AG20443 (cell line): ENCODE measurements at regions not wholly inside any gene's neighbourhood (a gene's known extent, or its start where the extent isn't known, plus 50 kb on each side); places are given as distances from the start of the nearest gene placed in this dataset.

Experiments used
- DNase-seq: peaks from one replicate; pipeline ENCODE4 v3.0.0; 2012; ENCODE audit warnings: low spot score, mixed read lengths

- DNase-seq, result no peak
These were observed 91.5 kb upstream of the STK39 start for GRCh38 chr2:168338803-168339437.

GRCh38 chr2:168340931-168341330 is 93.5 kb upstream of the STK39 start:
- peak; percentile 55 for DNase-seq

GRCh38 chr2:168343586-168343985 is 96.2 kb upstream of the STK39 start:
- peak; percentile 79 for DNase-seq

GRCh38 chr2:168344706-168345105 is 97.3 kb upstream of the STK39 start:
- DNase-seq, result no peak

- no peak for DNase-seq
These were observed 98.2 kb upstream of the STK39 start for GRCh38 chr2:168345601-168346000.

GRCh38 chr2:168346725-168347477 is 99.5 kb upstream of the STK39 start:
- peak; percentile 79 for DNase-seq

GRCh38 chr2:168348076-168348475 is 100.7 kb upstream of the STK39 start:
- peak; percentile 32 for DNase-seq

- DNase-seq, result no peak
These were observed 103.0 kb upstream of the STK39 start for GRCh38 chr2:168350380-168350779.

GRCh38 chr2:168353251-168353650 is 102.8 kb upstream of the CERS6 start:
- no peak for DNase-seq

- no peak for DNase-seq
These were observed 101.6 kb upstream of the CERS6 start for GRCh38 chr2:168354499-168354898.

- no peak for DNase-seq
These were observed 101.0 kb upstream of the CERS6 start for GRCh38 chr2:168355121-168355520.

GRCh38 chr2:168355779-168356476 is 100.1 kb upstream of the CERS6 start:
- no peak for DNase-seq

- DNase-seq, result no peak
These were observed 99.6 kb upstream of the CERS6 start for GRCh38 chr2:168356477-168356835.

GRCh38 chr2:168357797-168358472 is 98.1 kb upstream of the CERS6 start:
- DNase-seq, result no peak

- DNase-seq, result no peak
These were observed 97.0 kb upstream of the CERS6 start for GRCh38 chr2:168359082-168359481.

GRCh38 chr2:168363347-168364092 is 92.6 kb upstream of the CERS6 start:
- DNase-seq, result no peak

- no peak for DNase-seq
These were observed 90.9 kb upstream of the CERS6 start for GRCh38 chr2:168365094-168365621.

GRCh38 chr2:168369031-168369430 is 87.0 kb upstream of the CERS6 start:
- DNase-seq, result no peak

GRCh38 chr2:168371273-168372019 is 84.6 kb upstream of the CERS6 start:
- DNase-seq, result no peak

- no peak for DNase-seq
These were observed 82.6 kb upstream of the CERS6 start for GRCh38 chr2:168373468-168373867.
